CD14-positive monocyte (primary cell): ENCODE measurements at regions not wholly inside any gene's neighbourhood (a gene's known extent, or its start where the extent isn't known, plus 50 kb on each side); places are given as distances from the start of the nearest gene placed in this dataset.
"Not testable (repeated sequence)": the region's sequence is repeated elsewhere in the genome, so short reads cannot be mapped to it uniquely, and the experiment has no call there.

ENCODE experiments used
- DNase-seq, 3 donors: peaks; one replicate each; pipeline ENCODE4 v3.0.0-alpha.2; 2011 to 2022
- H2AFZ ChIP-seq: 2 replicates; pipeline ENCODE4 v1.6.0; 2012; ENCODE audit warnings: mild to moderate bottlenecking, low read depth, low read length, inconsistent platforms; ENCODE audit not compliant: insufficient read depth, poor library complexity, severe bottlenecking
- H3K27ac ChIP-seq, 2 donors: 1 replicate in 1 of 2; 2 replicates in 1 of 2; pipeline ENCODE4 v1.5.1; 2012 to 2013; ENCODE audit warnings: low read length in 2 of 2, control low read depth in 1 of 2, inconsistent platforms in 1 of 2, low read depth in 1 of 2, mild to moderate bottlenecking in 1 of 2
- H3K27me3 ChIP-seq, 2 donors: one replicate each; pipeline versions ENCODE4 v1.6.0 to v1.6.1; 2011 to 2013; ENCODE audit warnings: low read length in 2 of 2; ENCODE audit not compliant: control insufficient read depth in 2 of 2, insufficient read depth in 2 of 2
- H3K36me3 ChIP-seq, 2 donors: replicated peaks in 1 of 2; 1 replicate in 1 of 2; 2 replicates in 1 of 2; pipeline versions ENCODE4 v1.5.1 to v1.6.1; 2012 to 2013; ENCODE audit warnings: low read length in 2 of 2, control low read depth in 1 of 2, inconsistent platforms in 1 of 2, mild to moderate bottlenecking in 1 of 2; ENCODE audit not compliant: insufficient read depth in 2 of 2, control insufficient read depth in 1 of 2
- H3K4me1 ChIP-seq, 2 donors: 1 replicate in 1 of 2; 2 replicates in 1 of 2; pipeline versions ENCODE4 v1.5.1 to v1.6.1; 2012 to 2013; ENCODE audit warnings: low read length in 2 of 2, control low read depth in 1 of 2, inconsistent platforms in 1 of 2, mild to moderate bottlenecking in 1 of 2, moderate library complexity in 1 of 2; ENCODE audit not compliant: insufficient read depth in 2 of 2, control insufficient read depth in 1 of 2
- H3K4me2 ChIP-seq: replicated peaks from 2 replicates; pipeline ENCODE3; 2012; ENCODE audit warnings: low read length, moderate library complexity, mild to moderate bottlenecking; ENCODE audit not compliant: poor library complexity, severe bottlenecking; ENCODE audit errors: extremely low read depth
- H3K4me3 ChIP-seq, 3 experiments: fragments of 200-600 bp in 1 of 3; sonication (generic) in 1 of 3; replicated peaks in 1 of 3; 1 replicate in 2 of 3; 2 replicates in 1 of 3; pipeline ENCODE4 v1.5.1; 2011 to 2013; ENCODE audit warnings: low read length in 3 of 3, mild to moderate bottlenecking in 3 of 3, control low read depth in 2 of 3, low read depth in 2 of 3, inconsistent platforms in 1 of 3, moderate library complexity in 1 of 3
- H3K79me2 ChIP-seq: 2 replicates; pipeline ENCODE4 v1.6.0; 2012; ENCODE audit warnings: mild to moderate bottlenecking, control low read depth, inconsistent platforms, low read length, moderate library complexity; ENCODE audit not compliant: insufficient read depth
- H3K9ac ChIP-seq: 2 replicates; pipeline ENCODE4 v1.6.0; 2017; ENCODE audit warnings: low read length, mild to moderate bottlenecking; ENCODE audit not compliant: insufficient read depth, poor library complexity, severe bottlenecking
- H3K9me3 ChIP-seq, 2 donors: replicated peaks in 1 of 2; 1 replicate in 1 of 2; 2 replicates in 1 of 2; pipeline versions ENCODE4 v1.5.1 to v1.6.1; 2012 to 2013; ENCODE audit warnings: low read length in 2 of 2, control low read depth in 1 of 2; ENCODE audit not compliant: control insufficient read depth in 1 of 2, insufficient read depth in 1 of 2
- H4K20me1 ChIP-seq: 2 replicates; pipeline ENCODE4 v1.6.0; 2012; ENCODE audit warnings: mild to moderate bottlenecking, low read length, control low read depth, moderate library complexity; ENCODE audit not compliant: insufficient read depth
- H3K27ac Mint-ChIP-seq, 7 donors: one replicate each; pipeline ENCODE4 v1.8.0; 2020; ENCODE audit warnings: mild to moderate bottlenecking in 7 of 7, mixed read lengths in 7 of 7, moderate library complexity in 6 of 7, inconsistent platforms in 2 of 7
- H3K27me3 Mint-ChIP-seq, 3 donors: one replicate each; pipeline ENCODE4 v1.8.0; 2021 to 2022; ENCODE audit warnings: low read depth in 3 of 3, mild to moderate bottlenecking in 3 of 3, mixed read lengths in 3 of 3, moderate library complexity in 3 of 3, inconsistent platforms in 1 of 3
- H3K36me3 Mint-ChIP-seq, 2 donors: one replicate each; pipeline ENCODE4 v1.8.0; 2020; ENCODE audit warnings: mixed read lengths in 2 of 2, inconsistent platforms in 1 of 2, mild to moderate bottlenecking in 1 of 2
- H3K4me1 Mint-ChIP-seq: one replicate; pipeline ENCODE4 v1.8.0; 2020; ENCODE audit warnings: mild to moderate bottlenecking, mixed read lengths
- H3K4me3 Mint-ChIP-seq, 2 donors: one replicate each; pipeline ENCODE4 v1.8.0; 2020; ENCODE audit warnings: mild to moderate bottlenecking in 2 of 2, mixed read lengths in 2 of 2, moderate library complexity in 1 of 2
- H3K9me3 Mint-ChIP-seq, 7 donors: one replicate each; pipeline ENCODE4 v1.8.0; 2020 to 2022; ENCODE audit warnings: mixed read lengths in 7 of 7, mild to moderate bottlenecking in 6 of 7, moderate library complexity in 6 of 7, inconsistent platforms in 2 of 7
- CTCF ChIP-seq: fragments of 200-600 bp; IDR thresholded peaks from one replicate; pipeline ENCODE4 v1.8.0; 2022; ENCODE audit warnings: antibody characterized with exemption, mild to moderate bottlenecking
- WGBS: methylation state at CpG from one replicate; pipeline ENCODE4 v1.1.5; 2013; ENCODE audit warnings: missing lambda C conversion rate; ENCODE audit not compliant: insufficient coverage; 5-methylcytosine and 5-hydroxymethylcytosine counted together
- intact Hi-C, 2 donors: fragments of 100-400 bp; cut with micrococcal nuclease; formaldehyde crosslinking; loops; one replicate each; pipeline versions ENCODE4 v1.15.0 to v1.15.1; 2023

GRCh38 chr11:39745401-39745800, 1714.1 kb downstream of the LRRC4C start:
- no peaks in the 10 kb centered on the region for H3K4me1 ChIP-seq
- no peak overlapping the region for H3K4me3 Mint-ChIP-seq
- H3K4me1 Mint-ChIP-seq, result no peaks in the 10 kb centered on the region
- no peak overlapping the region for H3K4me3 ChIP-seq
- peaks cover 0 to 2% (median 0%) of the 10 kb centered on the region in 3 donors for H3K27me3 Mint-ChIP-seq
- H3K36me3 ChIP-seq, result no peaks in the 10 kb centered on the region
- H3K27ac Mint-ChIP-seq, result no peak overlapping the region
- no peaks in the 10 kb centered on the region for H3K36me3 Mint-ChIP-seq
- TF ChIP-seq CTCF, result no peak
- DNase-seq, result no peak
- no peaks in the 10 kb centered on the region for H4K20me1 ChIP-seq
- WGBS, result 100% methylated on average over 4 of the region's 6 CpGs
- no peaks in the 10 kb centered on the region for H3K79me2 ChIP-seq
- intact Hi-C loops, result no loop called here
- peaks cover 4 to 14% (median 10%) of the 10 kb centered on the region in 7 donors for H3K9me3 Mint-ChIP-seq
- H3K27me3 ChIP-seq, result no peaks in the 10 kb centered on the region
- H2AFZ ChIP-seq, result no peak overlapping the region
- H3K27ac ChIP-seq, result no peak overlapping the region
- no peak overlapping the region for H3K4me2 ChIP-seq
- peaks cover 0 to 8% of the 10 kb centered on the region in 2 donors for H3K9me3 ChIP-seq
- no peak overlapping the region for H3K9ac ChIP-seq

- H4K20me1 ChIP-seq, result no peaks in the 10 kb centered on the region
- no peaks in the 10 kb centered on the region for H3K27me3 Mint-ChIP-seq
- H3K9ac ChIP-seq, result no peak overlapping the region
- peaks cover 5 to 8% of the 10 kb centered on the region in 2 donors for H3K9me3 ChIP-seq
- H3K36me3 ChIP-seq, result no peaks in the 10 kb centered on the region
- no peak overlapping the region for H3K27ac ChIP-seq
- no peak overlapping the region for H3K4me3 ChIP-seq
- no peak for DNase-seq
- no peak for TF ChIP-seq CTCF
- peaks cover 0 to 13% (median 6%) of the 10 kb centered on the region in 7 donors for H3K9me3 Mint-ChIP-seq
- no peaks in the 10 kb centered on the region for H3K27me3 ChIP-seq
- H3K79me2 ChIP-seq, result no peaks in the 10 kb centered on the region
- WGBS, result 75% methylated on average over 2 of the region's 2 CpGs
- H3K4me1 Mint-ChIP-seq, result no peaks in the 10 kb centered on the region
- H3K27ac Mint-ChIP-seq, result no peak overlapping the region
- H3K4me3 Mint-ChIP-seq, result no peak overlapping the region
- intact Hi-C loops, result no loop called here
- no peaks in the 10 kb centered on the region for H3K36me3 Mint-ChIP-seq
- H2AFZ ChIP-seq, result no peak overlapping the region
- no peak overlapping the region for H3K4me2 ChIP-seq
- no peaks in the 10 kb centered on the region for H3K4me1 ChIP-seq
Measured at GRCh38 chr11:39741066-39741465, 1718.4 kb downstream of the LRRC4C start.

- H3K4me1 Mint-ChIP-seq, H3K4me1 ChIP-seq, H3K27ac ChIP-seq, H3K4me2 ChIP-seq, H3K4me3 ChIP-seq, H3K27me3 Mint-ChIP-seq, H4K20me1 ChIP-seq, DNase-seq, H3K36me3 Mint-ChIP-seq, H3K4me3 Mint-ChIP-seq, H2AFZ ChIP-seq, H3K9me3 ChIP-seq, H3K27me3 ChIP-seq, H3K27ac Mint-ChIP-seq, H3K79me2 ChIP-seq, H3K9ac ChIP-seq, H3K36me3 ChIP-seq, intact Hi-C loops: not testable (repeated sequence)
- H3K9me3 Mint-ChIP-seq, result peaks cover 0 to 16% (median 9%) of the 10 kb centered on the region in 7 donors
- WGBS, result 90% methylated on average over 4 of the region's 7 CpGs
Measured at GRCh38 chr11:39736351-39736750, 1723.1 kb downstream of the LRRC4C start.
